Midbrain (tissue), 1 donor: ENCODE measurements at regions not wholly inside any gene's neighbourhood (a gene's known extent, or its start where the extent isn't known, plus 50 kb on each side); places are given as distances from the start of the nearest gene placed in this dataset.
"Not testable (repeated sequence)": the region's sequence is repeated elsewhere in the genome, so short reads cannot be mapped to it uniquely, and the experiment has no call there.

ENCODE experiments used
- DNase-seq: peaks from one replicate; lab custom pipeline; 2025; lab: John Stamatoyannopoulos, UW

GRCh38 chr18:24624421-24624820 lies 164.0 kb downstream of the HRH4 start:
- not testable (repeated sequence) for DNase-seq

DNA sequence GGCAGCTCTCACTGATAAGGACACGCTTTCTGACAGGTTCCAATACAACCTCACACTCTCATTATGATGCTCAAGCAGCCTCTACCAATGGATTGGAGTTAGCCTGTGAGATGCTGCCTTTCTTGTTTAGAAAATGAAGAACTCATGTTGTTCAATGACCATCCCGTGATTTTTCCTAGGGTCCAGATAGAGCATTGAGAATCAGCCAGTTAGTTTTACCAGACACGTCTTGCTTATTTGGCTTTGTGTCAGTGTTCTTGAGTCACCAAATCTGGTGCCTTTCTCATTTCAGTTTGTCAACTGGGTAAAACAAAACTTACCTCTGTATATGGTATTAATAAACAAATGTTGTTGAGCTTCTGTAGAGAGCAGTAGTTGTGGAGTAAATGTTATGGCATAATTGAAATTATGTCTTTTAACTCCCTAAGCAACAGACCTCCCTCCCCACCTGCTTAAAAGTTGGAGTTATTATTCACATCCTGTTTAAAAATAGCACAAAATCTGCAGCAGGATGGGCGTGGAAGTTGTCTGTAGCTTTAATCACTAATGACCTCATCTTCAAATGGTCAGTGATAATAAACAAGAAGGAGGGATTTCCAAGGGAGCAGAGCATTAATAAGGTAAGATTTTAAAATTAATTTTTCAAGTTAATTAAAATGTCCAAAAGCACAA lies 167.3 kb downstream of the HRH4 start:
- no peak for DNase-seq

- no peak for DNase-seq
Observed at GRCh38 chr18:24628326-24628725, 167.9 kb downstream of the HRH4 start.

GRCh38 chr18:24629921-24630320 lies 169.5 kb downstream of the HRH4 start:
- no peak for DNase-seq

DNA sequence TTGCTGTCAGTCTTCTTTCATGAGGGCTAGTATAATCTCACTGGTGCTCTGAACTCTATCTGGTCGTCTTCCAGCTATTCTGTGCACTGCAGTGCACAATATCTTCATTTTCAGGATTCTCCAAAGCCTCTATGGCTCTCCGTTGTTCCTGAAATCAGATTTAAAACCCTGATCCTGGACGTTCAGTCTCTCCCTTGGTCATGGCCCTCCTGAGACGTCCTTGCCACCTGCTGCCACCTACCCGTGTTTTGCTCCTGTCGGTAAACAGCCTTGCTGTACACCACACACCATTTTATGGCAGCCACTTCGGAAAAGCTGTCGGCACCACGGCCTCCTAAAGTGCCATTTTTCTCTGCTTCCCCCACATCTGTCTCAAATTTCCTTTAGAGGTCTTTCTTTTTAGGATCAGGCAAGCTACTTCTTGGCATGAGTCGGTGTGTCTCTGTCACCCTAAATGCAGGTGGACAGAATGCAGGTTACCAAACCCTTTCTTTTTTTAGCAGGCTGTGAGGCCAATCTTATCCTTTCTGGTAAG lies 170.0 kb downstream of the HRH4 start:
- DNase-seq = no peak

DNA sequence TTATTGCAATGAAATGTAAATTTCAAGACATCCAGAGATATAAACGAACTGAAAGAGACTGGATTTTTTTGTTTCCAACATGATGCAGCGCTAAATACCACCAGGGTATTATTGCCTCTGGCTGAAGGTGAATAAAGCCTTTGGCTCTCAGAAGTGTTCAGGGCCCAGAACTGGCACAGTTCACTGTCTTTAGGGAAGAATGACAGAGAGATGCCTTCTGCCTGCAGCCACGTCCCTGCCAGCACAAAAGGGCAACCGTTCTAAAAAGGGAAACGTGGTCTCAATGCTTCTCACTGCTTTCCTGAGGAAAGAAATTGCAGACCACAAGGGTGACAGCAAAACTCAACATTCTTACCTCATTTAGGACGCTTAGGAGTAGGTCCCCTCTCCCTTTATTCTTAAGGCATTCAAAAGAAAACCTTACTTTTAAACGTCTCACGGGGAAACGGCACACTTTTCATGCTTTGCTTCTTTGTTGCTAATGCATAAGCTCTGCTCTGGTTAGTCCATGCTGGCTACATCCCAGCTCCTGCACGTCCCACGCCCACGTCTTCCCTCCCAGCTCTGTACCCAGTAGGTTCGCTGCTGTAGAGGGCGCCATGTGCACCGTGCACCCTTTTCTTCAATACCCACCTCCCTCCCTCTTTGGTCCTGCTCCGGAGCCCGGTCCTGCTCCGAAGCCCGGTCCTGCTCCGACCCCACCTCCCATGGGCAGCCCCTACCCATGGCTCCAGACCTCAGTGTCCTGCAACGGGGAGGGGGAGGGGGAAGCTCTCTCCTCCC lies 171.0 kb downstream of the HRH4 start:
- DNase-seq = peak; percentile 2

- no peak for DNase-seq
Observed at GRCh38 chr18:24632158-24632988, 171.9 kb downstream of the HRH4 start.

GRCh38 chr18:24633121-24633520 lies 172.7 kb downstream of the HRH4 start:
- no peak for DNase-seq

DNA sequence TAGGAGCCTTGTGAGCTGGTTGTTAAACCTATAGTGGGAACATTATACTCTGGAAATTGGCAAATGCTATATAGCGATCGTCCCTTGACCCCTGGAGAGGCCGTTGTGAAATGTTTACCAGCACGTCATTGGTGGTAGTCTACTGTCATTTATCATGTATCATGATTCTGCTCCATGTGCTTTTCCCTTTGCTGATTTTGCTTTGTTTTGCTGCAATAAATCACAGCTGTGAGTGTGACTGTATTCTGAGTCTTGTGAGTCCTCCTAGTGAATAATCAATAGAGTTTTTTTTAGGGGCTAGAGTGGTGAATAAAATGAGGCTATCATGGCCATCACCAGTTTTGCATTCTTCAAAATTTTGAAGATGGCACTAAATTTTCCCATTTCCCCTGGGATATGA lies 189.1 kb downstream of the HRH4 start:
- DNase-seq = no peak

GRCh38 chr18:24651434-24651833 lies 191.0 kb downstream of the HRH4 start:
- DNase-seq = no peak

DNA sequence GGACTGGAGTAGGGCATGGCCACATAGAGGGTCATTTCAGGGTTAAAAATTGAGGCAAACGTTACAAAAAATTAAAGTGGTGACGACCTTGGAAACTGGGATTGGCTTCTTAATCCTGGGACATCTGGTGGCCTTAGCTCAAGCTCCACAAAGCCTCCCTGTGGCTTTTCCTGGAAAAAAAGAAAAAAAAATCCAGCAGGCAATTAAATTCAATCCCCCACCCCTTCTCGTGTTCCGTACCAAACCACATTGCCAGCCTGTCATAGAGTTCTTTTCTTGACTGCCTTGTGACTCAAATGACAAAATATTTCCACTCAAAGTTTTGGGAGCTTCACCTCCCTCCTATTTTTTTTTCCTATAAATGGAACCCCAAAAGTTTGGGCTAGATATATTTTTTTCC lies 195.6 kb downstream of the HRH4 start:
- DNase-seq = no peak

DNA sequence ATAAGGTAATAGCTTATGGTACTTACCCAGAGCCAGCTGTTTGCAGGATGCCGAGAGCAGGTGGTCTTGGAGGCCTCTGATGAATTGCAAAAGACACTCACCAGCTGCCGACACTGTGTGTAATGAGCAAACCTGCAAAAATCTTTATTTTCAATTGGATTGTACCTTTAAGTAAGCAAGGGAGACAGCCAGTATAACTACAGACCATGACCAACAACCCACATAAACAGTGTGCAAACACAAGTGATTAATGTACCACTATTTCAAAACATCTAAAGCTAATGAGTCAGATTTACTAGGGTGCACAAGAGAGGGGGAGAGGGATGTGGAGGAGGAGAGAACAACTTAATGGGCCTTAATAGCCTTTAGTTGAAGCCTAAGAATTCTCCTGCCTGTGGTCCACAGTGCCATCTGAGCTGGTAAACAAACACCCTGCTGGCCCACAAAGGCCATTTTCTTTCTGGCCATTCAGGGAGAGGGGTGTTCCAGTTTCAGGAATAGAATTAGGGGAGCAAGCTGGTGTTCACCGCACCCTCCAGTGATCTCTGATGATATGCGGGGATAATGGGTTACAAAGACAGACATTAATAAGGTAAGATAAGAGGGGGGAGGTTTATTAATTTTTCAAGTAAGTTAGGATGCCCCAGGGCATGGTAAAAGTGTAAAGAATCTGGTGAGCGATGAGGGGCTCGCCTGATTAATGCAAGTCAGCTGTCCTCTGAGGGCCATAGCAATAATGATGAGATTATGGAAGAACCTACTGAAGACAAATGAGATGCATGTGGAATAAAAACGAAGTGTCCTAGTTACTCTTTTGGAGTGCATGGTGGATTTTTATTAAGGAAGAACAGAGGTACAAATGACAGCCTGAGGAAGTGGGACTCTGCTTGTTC lies 196.4 kb downstream of the HRH4 start:
- DNase-seq = no peak

GRCh38 chr18:24657444-24657842 lies 197.0 kb downstream of the HRH4 start:
- no peak for DNase-seq

DNA sequence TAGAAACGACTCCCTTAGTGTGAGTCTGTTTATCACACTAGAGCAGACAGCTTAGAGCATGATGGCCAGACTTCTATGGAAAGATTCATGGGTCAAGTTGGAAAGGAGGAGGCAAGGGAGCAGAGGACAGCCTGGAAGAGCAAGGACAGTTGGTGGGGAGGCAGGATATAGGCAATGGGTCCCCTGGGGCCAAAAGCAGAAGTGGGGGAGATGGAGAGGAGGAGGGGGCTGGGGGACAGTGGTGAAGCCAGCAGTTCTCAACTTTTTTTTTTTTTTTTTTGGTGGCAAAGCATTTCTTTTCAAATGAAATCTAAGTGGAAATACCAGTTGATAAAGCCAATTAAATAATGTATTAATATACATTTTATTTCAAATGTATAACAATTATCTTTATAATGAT lies 197.9 kb downstream of the HRH4 start:
- no peak for DNase-seq

DNA sequence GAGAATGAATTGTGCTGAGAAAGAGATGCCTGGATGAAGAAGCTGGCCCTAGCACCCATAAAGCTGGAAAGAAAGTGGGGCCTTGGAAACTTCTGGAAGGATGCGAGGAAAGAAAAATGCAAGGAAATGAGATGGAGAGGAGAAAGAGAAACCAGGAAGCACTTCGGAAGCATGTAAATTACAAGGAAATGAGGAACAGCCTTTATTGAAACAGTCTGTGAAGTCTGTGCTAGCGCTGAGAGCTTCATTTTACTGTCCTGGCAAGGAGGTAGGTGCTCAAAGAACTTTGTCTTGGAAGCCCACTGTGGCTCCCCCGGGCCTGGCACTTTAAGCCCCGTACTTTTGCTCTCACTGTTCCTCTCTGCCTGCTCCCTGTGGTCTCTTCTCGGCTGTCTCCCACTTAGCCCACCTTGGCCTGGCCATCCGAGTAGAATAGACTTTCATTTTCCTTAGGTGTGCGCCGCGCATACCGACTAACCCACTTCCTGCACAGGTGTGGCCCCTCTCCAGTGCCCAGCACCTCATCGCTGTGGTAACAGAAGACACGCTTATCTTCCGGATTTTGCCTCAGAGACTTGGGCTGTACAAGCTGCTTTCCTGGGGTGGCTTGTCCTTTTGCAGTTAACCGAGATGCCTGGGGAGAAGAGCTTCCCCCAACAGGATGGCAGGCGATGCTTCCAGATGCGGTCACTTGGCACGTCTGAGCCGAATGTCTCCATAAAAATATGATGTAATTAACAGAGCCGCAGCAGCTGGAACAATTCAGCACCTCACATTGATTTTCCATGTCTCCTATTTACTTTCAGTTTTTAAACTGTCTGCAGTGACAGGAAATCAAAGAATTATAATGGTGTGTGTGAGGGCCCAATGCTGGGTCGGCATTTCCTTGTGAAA lies 199.6 kb downstream of the HRH4 start:
- DNase-seq = no peak

DNA sequence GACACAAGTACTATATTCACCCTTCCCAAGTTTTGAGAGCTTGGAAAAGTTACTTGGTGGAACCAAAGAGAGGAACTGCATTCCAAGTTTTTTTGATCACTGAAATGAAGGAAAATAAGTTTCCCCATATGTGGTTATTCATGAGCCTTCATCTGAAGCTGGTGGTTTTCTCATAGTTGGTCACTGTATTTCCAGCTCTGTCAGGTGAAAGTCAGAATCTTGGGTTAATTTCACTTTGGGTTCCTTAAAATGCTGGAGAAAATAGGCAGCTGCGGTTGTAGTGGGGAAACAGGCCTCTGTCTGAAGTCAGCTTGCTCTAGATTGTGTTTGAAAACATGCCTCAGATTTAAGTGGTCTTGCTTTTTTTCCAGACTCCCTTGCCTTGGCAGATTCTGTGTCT lies 200.5 kb downstream of the HRH4 start:
- no peak for DNase-seq

DNA sequence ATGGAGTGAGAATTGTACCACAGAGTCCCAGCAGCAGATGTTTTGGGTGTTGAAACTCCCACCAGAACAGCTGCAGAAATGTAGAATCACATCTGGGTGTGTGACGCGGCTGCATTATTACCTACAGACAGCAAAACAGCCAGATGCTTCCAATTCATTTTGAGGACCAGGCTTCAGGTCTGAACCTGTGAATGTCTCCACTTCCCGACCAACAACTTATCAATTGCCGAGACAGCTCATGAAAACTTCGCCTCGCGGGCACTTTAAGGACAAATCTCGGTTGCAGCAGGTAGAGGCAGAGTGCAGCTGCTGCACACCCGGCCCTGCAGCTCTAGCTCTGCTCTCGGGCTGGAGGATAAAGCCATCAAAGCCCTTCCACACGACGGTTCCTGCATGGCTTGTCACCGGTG lies 202.0 kb downstream of the HRH4 start:
- DNase-seq = no peak

DNA sequence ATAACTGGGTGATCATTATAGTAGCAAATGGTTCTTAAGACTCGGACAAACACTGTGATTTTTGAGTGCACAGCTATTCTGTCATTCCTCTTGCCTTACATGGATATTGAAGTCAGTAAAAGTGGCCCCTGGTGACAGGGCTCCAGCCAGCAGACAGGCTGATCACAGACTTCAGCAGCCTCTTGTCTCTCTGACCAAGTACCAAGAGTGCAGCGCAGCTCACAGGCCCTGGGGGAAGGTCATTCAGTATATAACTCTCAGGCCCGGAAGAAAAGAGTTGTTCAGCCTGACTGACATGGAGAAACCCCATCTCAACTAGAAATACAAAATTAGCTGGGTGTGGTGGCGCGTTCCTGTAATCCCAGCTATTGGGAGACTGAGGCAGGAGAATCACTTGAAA lies 202.6 kb downstream of the HRH4 start:
- DNase-seq = no peak

- DNase-seq = no peak
Observed at GRCh38 chr18:24669015-24669414, 208.6 kb downstream of the HRH4 start.

GRCh38 chr18:24669502-24669901 lies 209.1 kb downstream of the HRH4 start:
- DNase-seq = no peak
